Trophoblast cell (in vitro differentiated cells and primary cell): ENCODE measurements at regions not wholly inside any gene's neighbourhood (a gene's known extent, or its start where the extent isn't known, plus 50 kb on each side); places are given as distances from the start of the nearest gene placed in this dataset.

Experiments used
- DNase-seq, 2 donors: peaks; one replicate each; pipeline ENCODE4 v3.0.0-alpha.2; 2016
- H2AFZ ChIP-seq: 2 replicates; pipeline ENCODE4 v1.6.1; 2013; ENCODE audit warnings: low read length, moderate library complexity, mild to moderate bottlenecking; ENCODE audit not compliant: insufficient read depth, poor library complexity
- H2AK5ac ChIP-seq: 2 replicates; pipeline ENCODE4 v1.6.1; 2013; ENCODE audit warnings: mild to moderate bottlenecking, low read length
- H2BK120ac ChIP-seq: 2 replicates; pipeline ENCODE4 v1.6.1; 2013; ENCODE audit warnings: low read length, mild to moderate bottlenecking, moderate library complexity; ENCODE audit not compliant: insufficient read depth, poor library complexity
- H2BK12ac ChIP-seq: 2 replicates; pipeline ENCODE4 v1.6.1; 2013; ENCODE audit warnings: mild to moderate bottlenecking, low read length, moderate library complexity
- H2BK5ac ChIP-seq: 2 replicates; pipeline ENCODE4 v1.6.1; 2013; ENCODE audit warnings: low read length, low read depth, moderate library complexity, mild to moderate bottlenecking; ENCODE audit not compliant: poor library complexity
- H3K14ac ChIP-seq: 2 replicates; pipeline ENCODE4 v1.6.1; 2013; ENCODE audit warnings: mild to moderate bottlenecking, low read length
- H3K18ac ChIP-seq: 2 replicates; pipeline ENCODE4 v1.6.1; 2013; ENCODE audit warnings: mild to moderate bottlenecking, low read length
- H3K23ac ChIP-seq: 2 replicates; pipeline ENCODE4 v1.6.1; 2013; ENCODE audit warnings: low read length
- H3K27ac ChIP-seq: 2 replicates; pipeline ENCODE4 v1.5.1; 2013; ENCODE audit warnings: low read depth, mild to moderate bottlenecking, inconsistent platforms, low read length, moderate library complexity
- H3K27me3 ChIP-seq: 2 replicates; pipeline ENCODE4 v1.6.1; 2013; ENCODE audit warnings: inconsistent platforms, mild to moderate bottlenecking, low read length, moderate library complexity; ENCODE audit not compliant: insufficient read depth
- H3K36me3 ChIP-seq, 2 experiments: 1 replicate in 1 of 2; 2 replicates in 1 of 2; pipeline ENCODE4 v1.6.1; 2013; ENCODE audit warnings: low read length in 2 of 2, mild to moderate bottlenecking in 2 of 2, moderate library complexity in 1 of 2; ENCODE audit not compliant: insufficient read depth in 2 of 2, control insufficient read depth in 1 of 2
- H3K4ac ChIP-seq: 2 replicates; pipeline ENCODE4 v1.6.1; 2013; ENCODE audit warnings: low read depth, mild to moderate bottlenecking, low read length, moderate library complexity
- H3K4me1 ChIP-seq, 2 experiments: 1 replicate in 1 of 2; 2 replicates in 1 of 2; pipeline ENCODE4 v1.6.1; 2013; ENCODE audit warnings: low read length in 2 of 2, mild to moderate bottlenecking in 2 of 2, moderate library complexity in 1 of 2; ENCODE audit not compliant: insufficient read depth in 2 of 2, control insufficient read depth in 1 of 2
- H3K4me2 ChIP-seq: 2 replicates; pipeline ENCODE4 v1.6.1; 2013; ENCODE audit warnings: inconsistent platforms, mild to moderate bottlenecking, low read length, moderate library complexity
- H3K4me3 ChIP-seq: 2 replicates; pipeline ENCODE4 v1.5.1; 2013; ENCODE audit warnings: mild to moderate bottlenecking, low read depth, low read length, inconsistent platforms
- H3K79me1 ChIP-seq: one replicate; pipeline ENCODE4 v1.6.1; 2013; ENCODE audit warnings: low read length
- H3K79me2 ChIP-seq: 2 replicates; pipeline ENCODE4 v1.6.1; 2013; ENCODE audit warnings: low read length, mild to moderate bottlenecking; ENCODE audit not compliant: control insufficient read depth, insufficient read depth, poor library complexity
- H3K9ac ChIP-seq: 2 replicates; pipeline ENCODE4 v1.6.1; 2013; ENCODE audit warnings: mild to moderate bottlenecking, low read length
- H3K9me3 ChIP-seq: 2 replicates; pipeline ENCODE4 v1.6.1; 2013; ENCODE audit warnings: low read depth, mild to moderate bottlenecking, control low read depth, inconsistent platforms, low read length; ENCODE audit not compliant: insufficient read depth
- H4K12ac ChIP-seq: 2 replicates; pipeline ENCODE4 v1.6.1; 2013; ENCODE audit warnings: low read depth, mild to moderate bottlenecking, low read length, moderate library complexity
- H4K8ac ChIP-seq: 2 replicates; pipeline ENCODE4 v1.6.1; 2013; ENCODE audit warnings: low read depth, mild to moderate bottlenecking, low read length, moderate library complexity
- H4K91ac ChIP-seq: one replicate; pipeline ENCODE4 v1.6.1; 2013; ENCODE audit warnings: low read depth, mild to moderate bottlenecking, low read length, moderate library complexity
- WGBS: extraction: QIAGEN DNeasy Blood & Tissue Kit; methylation state at CpG from one replicate; pipeline ENCODE4 v1.1.7; 2013; ENCODE audit warnings: missing lambda C conversion rate; ENCODE audit not compliant: insufficient read length, insufficient coverage; ENCODE audit errors: extremely low coverage; 5-methylcytosine and 5-hydroxymethylcytosine counted together

DNA sequence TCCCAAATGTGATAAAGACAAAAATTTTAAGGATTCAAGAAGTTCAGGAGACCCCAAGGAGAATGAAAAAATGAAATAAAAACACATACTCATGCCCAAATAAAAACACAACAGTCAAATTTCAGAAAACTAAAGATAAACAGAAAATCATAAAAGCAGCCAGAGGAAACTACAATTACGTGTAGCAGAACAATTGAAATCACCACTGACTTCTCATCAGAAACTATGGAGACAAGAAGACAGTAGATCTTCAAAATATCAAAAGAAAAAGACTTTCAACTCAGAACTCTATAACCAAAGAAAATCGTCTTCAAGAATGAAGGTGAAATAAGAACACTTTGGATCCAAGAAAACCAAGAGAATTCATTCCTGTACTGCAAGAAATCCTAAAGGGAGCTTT lies 54.9 kb downstream of the DIO3 start:
- Histone ChIP-seq H2BK12ac (no peak overlapping the region), H3K9ac (no peak overlapping the region), H3K79me2 (no peaks in the 10 kb centered on the region), H3K4me2 (no peak overlapping the region), H3K27ac (no peak overlapping the region), H4K8ac (no peak overlapping the region), H3K9me3 (no peaks in the 10 kb centered on the region), H3K79me1 (no peaks in the 10 kb centered on the region), H4K91ac (no peak overlapping the region), H3K36me3 (no peaks in the 10 kb centered on the region), H3K23ac (no peak overlapping the region), H3K18ac (no peak overlapping the region), H2BK5ac (no peak overlapping the region), H4K12ac (no peak overlapping the region), H3K4me1 (no peaks in the 10 kb centered on the region), H2BK120ac (no peak overlapping the region), H3K4me3 (no peak overlapping the region), H3K14ac (no peak overlapping the region), H3K4ac (no peak overlapping the region), H2AFZ (no peak overlapping the region), H2AK5ac (no peak overlapping the region), H3K27me3 (no peaks in the 10 kb centered on the region)
- DNase-seq = no peak
- no CpG with 5 or more reads among the region's 2 CpGs for WGBS

DNA sequence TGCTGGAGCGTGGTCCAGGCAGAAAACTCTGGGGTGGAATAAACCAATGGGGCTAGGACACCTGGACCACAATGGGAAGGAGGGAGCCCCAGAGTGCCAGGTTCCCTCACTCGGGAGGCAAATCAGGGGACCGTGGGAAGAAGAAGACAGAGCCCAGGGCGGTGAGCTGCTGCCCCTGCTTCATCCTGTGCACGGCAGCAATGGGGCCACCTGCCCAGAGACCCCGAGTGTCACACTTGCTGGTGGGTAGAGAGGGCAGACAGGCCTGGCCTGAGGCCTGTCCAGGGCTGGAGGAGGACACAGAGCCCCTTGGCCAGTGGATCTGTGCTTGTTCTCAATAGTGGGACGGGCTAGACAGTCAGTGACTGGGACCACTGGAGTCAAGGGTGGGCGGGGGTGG lies 58.2 kb downstream of the DIO3 start:
- no peak overlapping the region for H3K18ac ChIP-seq
- H3K4ac ChIP-seq = no peak overlapping the region
- peaks cover 2% of the 10 kb centered on the region for H3K79me2 ChIP-seq
- H2AK5ac ChIP-seq = no peak overlapping the region
- H3K4me3 ChIP-seq = no peak overlapping the region
- peaks cover 7% of the 10 kb centered on the region for H3K79me1 ChIP-seq
- H3K9me3 ChIP-seq = peaks cover 2% of the 10 kb centered on the region
- H3K4me1 ChIP-seq = peaks cover 11 to 12% of the 10 kb centered on the region in 2 experiments
- no peak overlapping the region for H4K8ac ChIP-seq
- H4K12ac ChIP-seq = no peak overlapping the region
- H2BK120ac ChIP-seq = no peak overlapping the region
- no peak overlapping the region for H2BK5ac ChIP-seq
- no peak overlapping the region for H2AFZ ChIP-seq
- H3K14ac ChIP-seq = no peak overlapping the region
- no peaks in the 10 kb centered on the region for H3K27me3 ChIP-seq
- no peaks in the 10 kb centered on the region for H3K36me3 ChIP-seq
- no peak overlapping the region for H2BK12ac ChIP-seq
- no peak overlapping the region for H3K4me2 ChIP-seq
- no CpG with 5 or more reads among the region's 8 CpGs for WGBS
- H3K27ac ChIP-seq = no peak overlapping the region
- no peak overlapping the region for H4K91ac ChIP-seq
- DNase-seq = no peak
- no peak overlapping the region for H3K9ac ChIP-seq
- H3K23ac ChIP-seq = no peak overlapping the region

DNA sequence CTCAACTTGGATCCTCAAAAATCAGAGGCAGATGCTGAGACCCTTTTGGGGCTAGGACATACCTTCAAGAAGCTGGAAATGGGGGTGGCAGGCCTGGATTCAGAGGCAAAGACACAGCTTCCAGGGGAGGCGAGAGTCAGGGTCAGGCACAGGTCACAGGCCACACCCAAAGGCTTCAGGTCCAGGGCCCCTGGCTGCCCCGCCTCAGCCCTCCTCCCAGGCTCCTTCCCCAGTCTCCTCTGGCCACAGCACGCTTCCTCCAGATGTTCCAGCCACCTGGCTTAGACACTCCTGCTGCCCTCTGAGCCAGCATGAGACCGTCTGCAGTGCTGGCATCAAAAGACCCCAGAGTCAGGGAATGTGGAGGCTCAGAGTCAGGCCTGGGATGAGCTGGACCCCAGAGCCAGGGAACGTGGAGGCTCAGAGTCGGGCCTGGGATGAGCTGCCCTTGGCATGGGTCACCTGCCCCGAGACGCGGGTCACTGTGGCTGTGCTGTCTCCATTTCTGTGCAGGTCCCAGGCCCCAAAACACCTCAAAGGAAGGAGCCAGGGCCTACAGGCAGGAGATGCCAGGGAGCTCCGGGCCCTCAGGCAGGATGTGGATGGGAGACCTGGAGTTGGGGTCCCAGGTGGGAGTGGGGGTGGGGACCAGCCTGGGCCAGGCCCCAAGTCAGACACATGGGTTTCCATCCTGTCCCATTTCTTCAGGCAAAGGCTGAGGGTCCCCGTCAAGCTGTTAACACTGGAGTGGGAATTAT lies 58.9 kb downstream of the DIO3 start:
- no peak overlapping the region for H2AK5ac ChIP-seq
- H3K27ac ChIP-seq = no peak overlapping the region
- H3K14ac ChIP-seq = no peak overlapping the region
- H3K9me3 ChIP-seq = peaks cover 2% of the 10 kb centered on the region
- no peak overlapping the region for H4K12ac ChIP-seq
- peaks cover 16 to 17% of the 10 kb centered on the region in 2 experiments for H3K4me1 ChIP-seq
- H3K27me3 ChIP-seq = no peaks in the 10 kb centered on the region
- peaks cover 2% of the 10 kb centered on the region for H3K79me2 ChIP-seq
- H3K36me3 ChIP-seq = no peaks in the 10 kb centered on the region
- no peak for DNase-seq
- no peak overlapping the region for H3K4ac ChIP-seq
- no peak overlapping the region for H3K23ac ChIP-seq
- H2BK12ac ChIP-seq = no peak overlapping the region
- no peak overlapping the region for H3K4me2 ChIP-seq
- no peak overlapping the region for H3K4me3 ChIP-seq
- H3K18ac ChIP-seq = no peak overlapping the region
- H2BK5ac ChIP-seq = no peak overlapping the region
- H4K91ac ChIP-seq = no peak overlapping the region
- no peak overlapping the region for H2AFZ ChIP-seq
- no peak overlapping the region for H2BK120ac ChIP-seq
- no peak overlapping the region for H3K9ac ChIP-seq
- peaks cover 7% of the 10 kb centered on the region for H3K79me1 ChIP-seq
- no peak overlapping the region for H4K8ac ChIP-seq
- no CpG with 5 or more reads among the region's 11 CpGs for WGBS

DNA sequence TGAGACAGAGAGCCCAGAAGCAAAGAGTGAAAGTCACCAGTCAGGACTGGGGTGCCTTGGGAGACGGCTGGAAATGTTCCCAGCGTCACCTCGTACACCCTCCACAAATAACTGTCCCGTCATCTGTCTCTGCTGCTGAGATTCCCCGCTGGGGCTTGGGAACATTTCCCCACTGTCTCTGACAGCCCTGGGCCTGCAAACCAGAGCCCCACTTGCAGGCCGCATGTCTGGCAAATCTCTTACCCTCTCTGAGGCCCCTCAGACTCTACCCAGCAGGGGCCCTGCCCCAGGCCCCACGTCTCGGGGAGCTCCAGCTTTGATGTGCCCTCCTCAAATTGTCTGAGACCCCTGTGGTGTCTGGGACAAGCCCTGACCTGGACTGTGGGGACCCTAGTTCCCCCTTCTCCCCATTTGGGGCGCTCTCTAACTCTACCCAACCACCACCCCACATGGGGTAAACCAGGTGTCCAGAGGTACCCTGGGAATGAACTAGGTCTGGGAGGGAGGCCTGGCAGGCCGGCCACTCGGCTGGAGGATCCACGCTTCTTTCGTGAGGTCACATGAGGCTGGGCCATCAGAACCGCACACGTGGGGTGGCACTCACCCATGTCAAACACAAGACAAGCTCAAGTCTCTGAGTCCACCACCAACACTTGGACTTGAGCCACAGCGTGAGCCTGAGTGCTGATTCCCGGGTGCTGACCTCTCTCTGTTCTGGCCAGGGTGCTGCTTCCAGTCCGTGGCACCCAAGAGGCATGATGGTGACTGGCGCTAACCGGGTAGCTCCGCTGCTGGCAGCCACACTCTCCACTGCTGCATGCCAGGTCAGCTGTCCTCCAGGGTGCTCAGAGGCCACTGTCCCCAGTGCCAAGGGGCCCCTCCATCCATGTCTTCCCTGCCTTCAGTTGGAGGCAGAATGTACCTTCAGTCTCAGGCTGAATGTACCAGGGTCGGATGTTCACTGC lies 59.8 kb downstream of the DIO3 start:
- Histone ChIP-seq H3K4me2 (no peak overlapping the region), H3K4me1 (peaks cover 17 to 19% of the 10 kb centered on the region in 2 experiments), H2BK120ac (no peak overlapping the region), H3K4ac (no peak overlapping the region), H3K79me1 (peaks cover 7% of the 10 kb centered on the region), H3K36me3 (no peaks in the 10 kb centered on the region), H3K4me3 (no peak overlapping the region), H2AFZ (no peak overlapping the region), H4K91ac (no peak overlapping the region), H2BK5ac (no peak overlapping the region), H2BK12ac (no peak overlapping the region), H4K12ac (no peak overlapping the region), H3K9me3 (peaks cover 2% of the 10 kb centered on the region), H3K27me3 (no peaks in the 10 kb centered on the region), H3K14ac (no peak overlapping the region), H3K79me2 (peaks cover 2% of the 10 kb centered on the region), H3K9ac (no peak overlapping the region), H3K23ac (no peak overlapping the region), H4K8ac (no peak overlapping the region), H3K18ac (no peak overlapping the region), H3K27ac (no peak overlapping the region), H2AK5ac (no peak overlapping the region)
- DNase-seq = no peak
- no CpG with 5 or more reads among the region's 22 CpGs for WGBS
